ENCODE measurements at regions not wholly inside any gene's neighbourhood (a gene's known extent, or its start where the extent isn't known, plus 50 kb on each side); places are given as distances from the start of the nearest gene placed in this dataset.
"Not testable (repeated sequence)": the region's sequence is repeated elsewhere in the genome, so short reads cannot be mapped to it uniquely, and the experiment has no call there.

- no peak for DNase-seq (ENCODE audit: low read depth in 2 of 2)
These were observed 226.6 kb upstream of the EGLN3 start for GRCh38 chr14:34177466-34177865.

GRCh38 chr14:34175574-34175973 lies 224.7 kb upstream of the EGLN3 start:
- DNase-seq (ENCODE audit: low read depth in 2 of 2): no peak

DNA sequence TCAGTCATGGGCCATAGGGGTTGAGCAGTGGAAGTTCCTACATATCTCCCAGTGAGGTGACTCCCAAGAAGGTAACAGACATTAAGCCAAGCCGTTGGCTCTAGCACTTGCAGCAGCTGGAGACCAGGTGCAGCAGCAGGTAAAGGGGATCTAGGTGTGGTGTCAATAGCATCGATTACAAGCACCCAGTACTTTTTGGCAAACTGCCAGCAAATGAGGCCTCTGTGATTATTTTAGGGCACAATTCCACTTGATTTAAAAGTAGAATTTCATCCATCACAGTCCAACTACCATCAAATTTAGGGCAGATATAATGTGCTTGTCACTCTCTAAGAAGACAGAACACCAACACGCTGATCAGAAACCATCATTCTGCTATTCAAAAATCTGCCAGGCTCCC lies 224.1 kb upstream of the EGLN3 start:
- DNase-seq (ENCODE audit: low read depth in 2 of 2): no peak

DNA sequence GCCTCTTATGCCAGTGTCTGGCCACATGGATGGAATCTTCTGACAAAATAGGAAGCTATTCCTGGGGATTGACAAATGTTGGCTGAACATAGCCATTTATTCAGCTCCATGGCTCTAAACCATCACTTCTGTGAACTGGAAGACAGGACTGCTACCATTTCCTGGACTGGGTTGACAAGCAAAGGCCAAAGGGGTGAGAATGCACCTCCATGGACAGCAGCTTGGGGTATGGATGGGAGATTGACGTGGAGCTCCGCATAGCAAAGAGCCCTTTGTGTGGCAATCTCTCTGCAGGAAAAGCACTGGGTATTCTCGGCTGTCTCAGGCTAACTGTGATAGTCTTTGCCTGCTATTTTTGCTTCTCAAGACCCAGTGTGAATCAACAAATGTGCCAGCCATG lies 223.0 kb upstream of the EGLN3 start:
- DNase-seq (ENCODE audit: low read depth in 2 of 2): no peak

DNA sequence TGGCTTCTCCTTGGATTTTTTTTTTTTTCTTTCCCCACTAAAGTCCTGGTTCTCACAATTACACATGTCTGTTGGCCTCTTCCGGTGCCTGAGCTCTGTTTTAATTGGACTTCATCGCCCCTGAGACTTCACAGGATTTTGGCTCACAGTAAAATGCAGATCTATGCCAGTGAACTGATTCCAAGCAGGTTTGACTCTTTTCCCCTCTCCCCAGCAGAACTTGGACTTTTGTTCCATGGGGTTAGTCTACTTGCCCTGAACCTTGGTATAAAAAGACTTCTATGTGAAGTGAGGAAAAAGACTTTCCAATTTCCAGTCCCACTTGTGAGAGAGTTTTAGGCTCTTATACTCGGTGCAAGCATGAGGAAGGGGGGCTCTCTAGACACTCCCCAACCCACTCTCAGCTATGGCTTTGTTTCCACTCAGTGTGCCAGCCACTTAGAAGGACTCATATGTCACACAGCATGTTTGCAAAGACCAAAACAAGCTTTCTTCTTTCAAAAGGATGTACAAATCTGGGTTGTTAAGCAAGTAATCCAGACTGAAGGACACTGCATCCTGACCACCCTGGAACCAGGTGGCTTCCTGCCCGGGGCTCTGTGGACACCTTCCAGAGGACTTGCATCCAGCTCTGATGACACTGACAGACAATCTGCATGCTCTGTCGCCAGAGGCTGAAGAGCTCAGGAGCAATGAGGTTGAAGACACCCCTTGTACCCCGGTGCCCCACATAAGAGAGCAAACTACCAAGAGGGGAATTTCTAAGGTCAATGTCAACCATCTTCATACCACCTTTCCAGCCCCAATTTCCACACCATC lies 221.9 kb upstream of the EGLN3 start:
- DNase-seq (ENCODE audit: low read depth in 2 of 2): no peak

DNA sequence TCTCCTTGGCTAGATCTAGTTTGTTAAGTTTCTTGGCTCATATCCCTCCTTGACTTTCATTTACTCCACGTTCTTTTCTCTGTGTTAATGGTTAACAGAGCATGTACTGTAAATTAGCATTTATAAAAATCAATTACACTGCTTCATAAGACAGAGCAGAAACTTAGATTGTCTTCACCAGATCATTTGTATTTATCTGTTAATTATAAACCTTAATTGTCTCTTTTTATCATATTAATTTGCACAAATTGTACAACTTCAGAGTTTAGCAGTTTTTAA lies 221.2 kb upstream of the EGLN3 start:
- DNase-seq (ENCODE audit: low read depth in 2 of 2): no peak

DNA sequence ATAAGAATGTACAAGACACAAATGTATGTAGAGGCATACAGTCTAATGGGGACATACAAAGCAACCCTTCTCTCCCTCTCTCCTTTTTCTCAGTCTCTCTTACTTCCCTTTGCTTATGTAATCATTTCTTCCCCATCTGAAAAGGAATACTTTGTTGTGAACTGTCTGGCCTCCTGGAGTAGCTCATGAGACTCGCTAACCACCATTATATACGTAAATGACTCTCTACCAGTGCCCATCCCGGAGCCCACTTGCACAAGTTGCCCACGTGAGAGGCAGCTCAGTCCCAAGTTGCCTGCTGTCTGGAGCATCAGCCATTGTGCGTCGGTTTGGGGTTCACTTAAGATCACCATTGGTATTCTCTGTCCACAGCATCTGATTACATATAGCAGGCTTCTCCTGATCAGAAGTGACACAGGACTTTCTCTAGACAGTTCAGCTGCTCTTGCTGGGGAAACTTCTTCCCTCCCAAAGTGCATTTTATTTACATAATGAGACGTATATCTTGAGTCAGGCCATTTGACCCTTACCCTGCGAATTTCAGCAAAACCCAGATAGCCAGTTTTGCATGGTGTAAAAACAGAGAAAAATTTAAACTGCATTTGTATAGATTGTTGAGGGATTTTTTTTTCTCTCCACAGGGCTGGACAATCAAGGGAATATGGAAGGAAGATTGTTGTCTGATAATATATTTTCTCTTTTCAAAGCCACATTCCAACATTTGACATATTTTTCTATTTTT lies 220.7 kb upstream of the EGLN3 start:
- DNase-seq (ENCODE audit: low read depth in 2 of 2): no peak

DNA sequence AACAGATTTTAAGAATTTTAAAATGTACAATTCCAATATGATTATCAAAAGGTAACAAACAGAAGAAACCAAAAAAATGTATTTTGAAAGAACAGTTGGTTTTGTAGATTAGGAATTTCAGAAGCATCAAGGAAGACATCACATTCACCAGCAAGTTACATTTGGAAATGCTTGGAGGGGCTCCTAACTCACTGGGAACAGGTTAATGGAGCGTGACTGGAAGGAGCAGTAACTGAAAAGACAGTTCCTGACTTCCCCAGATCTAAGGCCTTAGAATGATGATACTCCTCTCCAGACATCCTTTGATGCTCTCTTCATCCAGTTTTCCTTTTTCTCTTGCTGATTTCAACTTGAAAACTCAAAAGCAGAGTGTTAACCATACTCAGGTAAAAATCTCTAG lies 220.0 kb upstream of the EGLN3 start:
- no peak for DNase-seq (ENCODE audit: low read depth in 2 of 2)

GRCh38 chr14:34169561-34169960 lies 218.7 kb upstream of the EGLN3 start:
- DNase-seq (ENCODE audit: low read depth in 2 of 2): no peak

GRCh38 chr14:34168656-34169055 lies 217.8 kb upstream of the EGLN3 start:
- DNase-seq (ENCODE audit: low read depth in 2 of 2): no peak

GRCh38 chr14:34165847-34166350 lies 215.0 kb upstream of the EGLN3 start:
- DNase-seq (ENCODE audit: low read depth in 2 of 2): no peak

GRCh38 chr14:34164162-34164864 lies 213.4 kb upstream of the EGLN3 start:
- DNase-seq (ENCODE audit: low read depth in 2 of 2): no peak

DNA sequence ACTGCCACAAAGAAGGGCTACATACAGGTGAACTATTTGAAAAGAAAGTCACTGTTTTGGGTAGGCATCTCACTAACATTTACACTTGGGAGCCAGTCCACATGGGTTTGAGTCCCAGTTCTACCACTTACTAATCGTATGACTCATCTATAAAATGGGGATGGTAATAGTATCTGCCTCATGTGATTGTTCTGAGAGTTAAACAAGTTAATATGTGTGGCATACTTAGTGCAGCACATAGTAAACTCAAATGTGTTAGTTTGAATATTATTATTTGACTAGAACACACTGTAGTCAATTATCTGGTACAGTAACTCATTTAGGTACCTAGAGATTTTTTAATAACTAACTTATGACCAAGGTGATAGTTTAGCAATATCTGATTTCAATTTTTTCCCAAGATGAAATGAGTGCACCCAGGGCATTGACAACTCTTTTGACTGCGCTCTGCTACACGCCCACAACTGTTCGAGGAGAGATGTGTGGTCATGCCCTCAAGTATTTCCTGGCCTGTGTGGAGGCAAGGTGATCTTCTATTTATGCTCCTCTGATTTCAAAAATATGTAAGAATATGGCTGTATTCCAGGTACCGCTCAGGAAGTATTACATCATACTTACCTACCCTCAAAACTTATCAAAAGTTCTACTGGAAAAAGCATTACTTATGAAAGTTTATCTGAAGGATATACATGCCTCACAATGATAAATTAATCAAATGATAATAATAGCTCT lies 210.6 kb upstream of the EGLN3 start:
- DNase-seq (ENCODE audit: low read depth in 2 of 2): no peak

GRCh38 chr14:34160619-34161018 lies 209.7 kb upstream of the EGLN3 start:
- DNase-seq (ENCODE audit: low read depth in 2 of 2): no peak

DNA sequence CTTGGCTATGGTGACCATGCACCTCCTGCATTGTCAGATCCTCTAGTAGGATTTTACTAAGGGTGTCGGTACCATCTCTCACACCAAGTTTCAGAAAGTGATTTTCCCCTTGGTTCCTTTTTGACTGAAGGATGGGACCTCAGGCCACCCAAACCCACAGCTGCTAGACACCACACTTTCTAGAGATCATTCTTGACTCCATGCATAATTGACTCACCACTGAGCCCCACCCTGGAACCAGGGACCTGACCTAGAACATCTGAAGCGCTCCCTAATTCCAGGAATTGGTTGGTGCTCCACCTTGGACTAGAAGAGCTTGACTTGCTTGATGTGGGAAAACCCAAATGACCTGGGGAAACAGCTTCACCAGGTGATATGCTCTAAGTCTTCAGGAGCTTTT lies 206.8 kb upstream of the EGLN3 start:
- no peak for DNase-seq (ENCODE audit: low read depth in 2 of 2)

DNA sequence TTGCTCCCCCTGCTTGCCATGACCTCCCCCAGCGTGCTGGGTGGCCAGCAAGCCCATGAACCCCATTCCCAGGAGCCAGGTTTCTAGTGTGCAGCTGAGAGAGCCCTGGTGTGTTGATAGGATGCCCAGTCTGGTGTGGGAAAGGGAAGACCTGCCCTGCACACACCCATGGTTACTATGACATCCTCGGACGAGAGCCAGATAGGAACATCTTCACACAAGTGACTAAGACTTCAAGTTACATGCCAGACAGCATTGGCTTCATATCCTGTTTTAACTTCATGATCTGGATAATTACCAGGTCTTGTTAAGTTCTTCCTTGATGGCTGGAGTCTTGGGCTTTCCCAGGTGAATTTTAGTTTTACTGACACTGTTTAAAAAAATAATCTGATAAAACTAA lies 196.6 kb upstream of the EGLN3 start:
- DNase-seq (ENCODE audit: low read depth in 2 of 2): no peak

DNA sequence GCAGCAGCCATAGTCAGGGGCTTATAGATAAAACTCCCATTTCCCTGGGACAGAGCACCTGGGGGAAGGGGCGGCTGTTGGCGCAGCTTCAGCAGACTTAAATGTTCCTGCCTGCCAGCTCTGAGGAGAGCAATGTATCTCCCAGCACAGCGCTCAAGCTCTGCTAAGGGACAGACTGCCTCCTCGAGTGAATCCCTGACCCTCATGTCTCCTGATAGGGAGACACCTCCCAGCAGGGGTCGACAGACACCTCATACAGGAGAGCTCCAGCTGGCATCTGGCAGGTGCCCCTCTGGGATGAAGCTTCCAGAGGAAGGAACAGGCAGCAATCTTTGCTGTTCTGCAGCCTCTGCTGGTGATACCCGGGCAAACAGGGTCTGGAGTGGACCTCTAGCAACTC lies 189.3 kb upstream of the EGLN3 start:
- not testable (repeated sequence) for DNase-seq (ENCODE audit: low read depth in 2 of 2)

GRCh38 chr14:34139160-34140121 lies 188.6 kb upstream of the EGLN3 start:
- DNase-seq (ENCODE audit: low read depth in 2 of 2): not testable (repeated sequence)

- DNase-seq (ENCODE audit: low read depth in 2 of 2): no peak
These were observed 187.3 kb upstream of the EGLN3 start for GRCh38 chr14:34138175-34138574.

DNA sequence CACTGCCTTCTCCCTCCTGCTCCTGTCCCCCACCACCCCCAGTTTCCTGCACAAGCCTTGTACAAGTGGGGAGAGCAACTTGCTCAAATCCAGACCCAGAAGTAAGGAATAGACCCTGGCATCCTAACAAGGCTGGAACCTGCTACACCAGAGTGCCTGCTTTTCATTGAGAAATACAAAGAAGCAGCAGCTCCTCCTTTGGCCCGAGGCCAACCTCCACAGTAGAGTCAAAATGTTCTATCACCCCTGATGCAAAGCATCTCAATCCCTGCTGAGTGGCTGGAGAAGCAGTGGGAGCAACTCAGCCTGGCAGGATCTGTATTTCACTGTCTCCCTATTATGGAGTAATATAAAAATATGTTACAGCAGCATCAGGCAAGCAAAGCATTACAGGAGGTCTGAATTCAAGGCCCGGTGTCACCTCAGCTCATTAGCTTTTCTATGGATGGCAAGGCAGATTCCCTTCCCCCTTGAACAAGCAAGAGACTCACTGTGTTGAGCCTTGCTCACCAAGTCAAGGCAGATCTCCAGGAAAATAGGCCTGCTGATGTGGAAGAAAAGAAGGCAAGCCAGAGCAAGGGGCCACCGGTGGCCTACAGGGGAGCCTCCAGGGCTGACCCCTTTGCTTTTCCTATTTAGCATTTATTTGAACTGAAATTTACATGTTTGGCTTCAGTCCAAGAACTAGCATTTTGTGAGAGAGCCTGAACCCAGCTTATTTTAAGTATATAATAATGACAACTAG lies 186.3 kb upstream of the EGLN3 start:
- DNase-seq (ENCODE audit: low read depth in 2 of 2): no peak
